OCI-LY7 (cell line): ENCODE measurements at regions not wholly inside any gene's neighbourhood (a gene's known extent, or its start where the extent isn't known, plus 50 kb on each side); places are given as distances from the start of the nearest gene placed in this dataset.

Experiments used
- EZH2phosphoT487 ChIP-seq: fragments of 200-600 bp; sonication (generic); IDR thresholded peaks from 2 replicates; pipeline ENCODE4 v1.6.1; 2018; ENCODE audit warnings: low read depth, borderline replicate concordance, mild to moderate bottlenecking, mixed run types, antibody characterized with exemption, low read length, moderate library complexity, mixed read lengths
- TF ChIP-seq, protein P1 (sequence below): fragments of 200-600 bp; sonication (generic); conservative IDR thresholded peaks from 2 replicates; pipeline ENCODE4 v1.5.1; 2014; ENCODE audit warnings: mild to moderate bottlenecking, antibody characterized with exemption, low read length, moderate library complexity, mixed read lengths

DNA sequence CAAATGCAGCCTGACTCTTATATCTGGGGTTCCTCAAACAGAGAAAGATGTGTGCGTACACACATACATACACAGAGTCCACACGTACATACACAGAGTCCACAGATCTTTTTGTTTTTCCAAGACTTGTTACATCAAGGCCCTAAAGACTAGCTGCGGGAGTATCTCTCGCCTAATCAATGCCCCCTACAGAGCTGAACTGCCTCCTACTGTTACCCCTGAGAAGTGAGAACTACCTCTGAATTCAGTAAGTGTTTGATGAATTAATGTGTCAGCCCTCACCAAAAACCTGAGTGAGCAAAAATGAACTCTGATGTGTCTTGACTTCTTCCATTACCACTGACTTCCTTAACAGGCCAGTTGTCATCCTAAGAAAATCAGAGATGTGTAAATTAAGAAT, 351.2 kb downstream of the HHIPL2 start:
- TF ChIP-seq, protein P1, sequence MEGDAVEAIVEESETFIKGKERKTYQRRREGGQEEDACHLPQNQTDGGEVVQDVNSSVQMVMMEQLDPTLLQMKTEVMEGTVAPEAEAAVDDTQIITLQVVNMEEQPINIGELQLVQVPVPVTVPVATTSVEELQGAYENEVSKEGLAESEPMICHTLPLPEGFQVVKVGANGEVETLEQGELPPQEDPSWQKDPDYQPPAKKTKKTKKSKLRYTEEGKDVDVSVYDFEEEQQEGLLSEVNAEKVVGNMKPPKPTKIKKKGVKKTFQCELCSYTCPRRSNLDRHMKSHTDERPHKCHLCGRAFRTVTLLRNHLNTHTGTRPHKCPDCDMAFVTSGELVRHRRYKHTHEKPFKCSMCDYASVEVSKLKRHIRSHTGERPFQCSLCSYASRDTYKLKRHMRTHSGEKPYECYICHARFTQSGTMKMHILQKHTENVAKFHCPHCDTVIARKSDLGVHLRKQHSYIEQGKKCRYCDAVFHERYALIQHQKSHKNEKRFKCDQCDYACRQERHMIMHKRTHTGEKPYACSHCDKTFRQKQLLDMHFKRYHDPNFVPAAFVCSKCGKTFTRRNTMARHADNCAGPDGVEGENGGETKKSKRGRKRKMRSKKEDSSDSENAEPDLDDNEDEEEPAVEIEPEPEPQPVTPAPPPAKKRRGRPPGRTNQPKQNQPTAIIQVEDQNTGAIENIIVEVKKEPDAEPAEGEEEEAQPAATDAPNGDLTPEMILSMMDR = no peak
- no peak for TF ChIP-seq EZH2phosphoT487
